OCI-LY3 (cell line): ENCODE measurements at regions not wholly inside any gene's neighbourhood (a gene's known extent, or its start where the extent isn't known, plus 50 kb on each side); places are given as distances from the start of the nearest gene placed in this dataset.

Experiments used
- H2AFZ ChIP-seq: fragments of 200-600, 300-600 bp; shearing (Covaris generic); 2 replicates; pipeline ENCODE4 v1.6.0; 2014; ENCODE audit warnings: antibody characterized with exemption, low read depth, low read length
- H3K27ac ChIP-seq: fragments of 200-600, 300-600 bp; sonication (generic); 2 replicates; pipeline ENCODE4 v1.5.1; 2014; ENCODE audit warnings: mild to moderate bottlenecking, low read length, moderate library complexity, mixed read lengths
- H3K27me3 ChIP-seq: fragments of 200-600, 300-600 bp; sonication (generic); 2 replicates; pipeline ENCODE4 v1.6.1; 2014; ENCODE audit warnings: low read depth, low read length, mixed read lengths
- H3K36me3 ChIP-seq: fragments of 200-600, 300-600 bp; sonication (generic); replicated peaks from 2 replicates; pipeline ENCODE3; 2014; ENCODE audit warnings: low read depth, low read length, mixed read lengths
- H3K4me1 ChIP-seq: fragments of 300-600, 200-600 bp; sonication (generic); 2 replicates; pipeline ENCODE4 v1.6.1; 2014; ENCODE audit warnings: low read length, mixed read lengths
- H3K4me2 ChIP-seq: fragments of 200-600, 300-600 bp; sonication (generic); 2 replicates; pipeline ENCODE4 v1.6.1; 2014; ENCODE audit warnings: low read length, mixed read lengths
- H3K4me3 ChIP-seq: fragments of 300-600, 200-600 bp; sonication (generic); 2 replicates; pipeline ENCODE4 v1.5.1; 2014; ENCODE audit warnings: antibody characterized with exemption, mild to moderate bottlenecking, low read length, moderate library complexity
- H3K79me2 ChIP-seq: fragments of 300-600, 200-600 bp; shearing (Covaris generic); 2 replicates; pipeline ENCODE4 v1.6.1; 2014; ENCODE audit warnings: mild to moderate bottlenecking, low read length, mixed read lengths
- H3K9ac ChIP-seq: fragments of 300-600, 200-600 bp; shearing (Covaris generic); 2 replicates; pipeline ENCODE4 v1.6.0; 2014; ENCODE audit warnings: mild to moderate bottlenecking, low read length, moderate library complexity
- H3K9me3 ChIP-seq: fragments of 200-600, 300-600 bp; shearing (Covaris generic); 2 replicates; pipeline ENCODE4 v1.6.1; 2014; ENCODE audit warnings: low read length, mixed read lengths; ENCODE audit not compliant: insufficient read depth
- H4K20me1 ChIP-seq: fragments of 200-600, 300-600 bp; sonication (generic); 2 replicates; pipeline ENCODE4 v1.6.1; 2016; ENCODE audit warnings: low read length, mixed read lengths; ENCODE audit not compliant: insufficient read depth
- CTCF ChIP-seq: fragments of 200-600, 300-600 bp; sonication (generic); IDR thresholded peaks from 2 replicates; pipeline ENCODE4 v1.5.1; 2014; ENCODE audit warnings: antibody characterized with exemption, low read length, low read depth
- EZH2phosphoT487 ChIP-seq: fragments of 200-600 bp; shearing (Covaris generic); IDR thresholded peaks from 2 replicates; pipeline ENCODE4 v1.6.1; 2018; ENCODE audit warnings: antibody characterized with exemption, mixed run types, low read depth

DNA sequence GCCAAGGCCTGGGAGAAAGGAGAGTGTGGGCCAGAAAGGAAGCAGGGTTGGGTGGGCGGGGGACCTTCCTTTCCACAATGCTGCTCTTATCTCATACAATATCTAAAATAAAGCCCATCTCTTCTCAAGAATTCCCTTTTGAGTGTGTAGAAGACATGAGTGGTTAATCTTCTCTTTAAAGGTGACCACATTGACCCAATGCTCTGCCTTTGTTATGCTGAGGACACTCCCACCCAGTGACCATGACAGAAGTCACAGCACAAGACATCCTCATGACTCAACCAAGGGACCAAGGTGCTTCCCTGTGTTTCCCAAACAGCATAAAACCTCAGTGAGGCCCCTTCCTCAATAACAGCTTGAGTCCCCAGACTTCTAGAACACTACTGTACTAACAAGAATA is 193.0 kb upstream of the ADAMTS16 start:
- no peaks in the 10 kb centered on the region for H3K4me1 ChIP-seq
- no peak overlapping the region for H2AFZ ChIP-seq
- no peak overlapping the region for H3K4me3 ChIP-seq
- no peaks in the 10 kb centered on the region for H3K9me3 ChIP-seq
- H4K20me1 ChIP-seq, result no peaks in the 10 kb centered on the region
- no peak for TF ChIP-seq CTCF
- TF ChIP-seq EZH2phosphoT487, result no peak
- H3K36me3 ChIP-seq, result no peaks in the 10 kb centered on the region
- H3K4me2 ChIP-seq, result no peak overlapping the region
- H3K27me3 ChIP-seq, result no peaks in the 10 kb centered on the region
- H3K79me2 ChIP-seq, result no peaks in the 10 kb centered on the region
- no peak overlapping the region for H3K27ac ChIP-seq
- no peak overlapping the region for H3K9ac ChIP-seq

GRCh38 chr5:4947893-4948536 is 192.1 kb upstream of the ADAMTS16 start:
- H3K27ac ChIP-seq, result no peak overlapping the region
- no peaks in the 10 kb centered on the region for H3K79me2 ChIP-seq
- no peak overlapping the region for H3K9ac ChIP-seq
- no peak overlapping the region for H2AFZ ChIP-seq
- no peaks in the 10 kb centered on the region for H4K20me1 ChIP-seq
- H3K36me3 ChIP-seq, result no peaks in the 10 kb centered on the region
- no peak overlapping the region for H3K4me2 ChIP-seq
- no peak overlapping the region for H3K4me3 ChIP-seq
- no peaks in the 10 kb centered on the region for H3K27me3 ChIP-seq
- H3K4me1 ChIP-seq, result no peaks in the 10 kb centered on the region
- H3K9me3 ChIP-seq, result no peaks in the 10 kb centered on the region
- TF ChIP-seq CTCF (no peak), EZH2phosphoT487 (no peak)

DNA sequence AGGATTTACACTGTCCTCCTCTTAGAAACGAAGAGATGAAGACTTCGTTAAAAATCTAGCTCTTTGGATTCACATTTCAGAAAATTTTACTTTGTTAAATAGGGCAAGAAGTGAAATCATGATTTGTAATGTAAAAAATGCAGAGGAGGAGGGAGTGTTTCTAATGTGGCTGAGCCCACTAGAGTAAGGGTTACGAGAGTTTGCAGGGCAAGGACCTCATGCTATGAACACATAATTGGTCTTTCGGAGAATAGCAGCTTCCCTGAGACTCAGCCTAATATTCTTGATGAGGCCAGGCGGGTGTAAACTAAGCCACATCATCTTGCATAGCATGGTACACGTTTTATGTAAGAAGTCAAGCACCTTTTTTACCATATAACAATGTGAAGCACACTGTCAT is 191.0 kb upstream of the ADAMTS16 start:
- Histone ChIP-seq H3K4me3 (no peak overlapping the region), H4K20me1 (no peaks in the 10 kb centered on the region), H3K27ac (no peak overlapping the region), H2AFZ (no peak overlapping the region), H3K79me2 (no peaks in the 10 kb centered on the region), H3K4me1 (no peaks in the 10 kb centered on the region), H3K4me2 (no peak overlapping the region), H3K27me3 (no peaks in the 10 kb centered on the region), H3K9ac (no peak overlapping the region), H3K36me3 (no peaks in the 10 kb centered on the region), H3K9me3 (no peaks in the 10 kb centered on the region)
- TF ChIP-seq CTCF, result no peak
- TF ChIP-seq EZH2phosphoT487, result no peak

- Histone ChIP-seq H2AFZ (no peak overlapping the region), H3K4me3 (no peak overlapping the region), H4K20me1 (no peaks in the 10 kb centered on the region), H3K4me2 (no peak overlapping the region), H3K9me3 (no peaks in the 10 kb centered on the region), H3K36me3 (no peaks in the 10 kb centered on the region), H3K27ac (no peak overlapping the region), H3K4me1 (no peaks in the 10 kb centered on the region), H3K9ac (no peak overlapping the region), H3K27me3 (no peaks in the 10 kb centered on the region), H3K79me2 (no peaks in the 10 kb centered on the region)
- TF ChIP-seq EZH2phosphoT487, result no peak
- no peak for TF ChIP-seq CTCF
Measured at GRCh38 chr5:4953576-4953975, 186.6 kb upstream of the ADAMTS16 start.
